Ishikawa (cell line): ENCODE measurements at regions not wholly inside any gene's neighbourhood (a gene's known extent, or its start where the extent isn't known, plus 50 kb on each side); places are given as distances from the start of the nearest gene placed in this dataset.

ENCODE experiments used
- CEBPB ChIP-seq: IDR thresholded peaks from 2 replicates; pipeline ENCODE4 v1.6.1; 2012
- CREB1 ChIP-seq: IDR thresholded peaks from 2 replicates; pipeline ENCODE4 v1.6.1; 2012; ENCODE audit warnings: low read depth
- EGR1 ChIP-seq: IDR thresholded peaks from 2 replicates; pipeline ENCODE4 v1.6.1; 2012
- EP300 ChIP-seq: IDR thresholded peaks from 2 replicates; pipeline ENCODE4 v1.6.1; 2012; ENCODE audit warnings: borderline replicate concordance
- MAX ChIP-seq: IDR thresholded peaks from 2 replicates; pipeline ENCODE4 v1.6.1; 2012
- NFIC ChIP-seq: IDR thresholded peaks from 2 replicates; pipeline ENCODE4 v1.6.1; 2012
- RAD21 ChIP-seq: IDR thresholded peaks from 2 replicates; pipeline ENCODE4 v1.6.1; 2012; ENCODE audit warnings: low read depth
- REST ChIP-seq: IDR thresholded peaks from 2 replicates; pipeline ENCODE4 v1.6.1; 2012; ENCODE audit warnings: low read depth, mild to moderate bottlenecking
- TAF1 ChIP-seq: IDR thresholded peaks from 2 replicates; pipeline ENCODE4 v1.6.1; 2012; ENCODE audit warnings: low read depth, mild to moderate bottlenecking
- TCF12 ChIP-seq: IDR thresholded peaks from 2 replicates; pipeline ENCODE4 v1.6.1; 2012; ENCODE audit warnings: low read depth
- TEAD4 ChIP-seq: IDR thresholded peaks from 2 replicates; pipeline ENCODE4 v1.6.1; 2012
- YY1 ChIP-seq: IDR thresholded peaks from 2 replicates; pipeline ENCODE4 v1.6.1; 2012; ENCODE audit warnings: low read depth
- ZBTB7A ChIP-seq: IDR thresholded peaks from 2 replicates; pipeline ENCODE4 v1.6.1; 2012; ENCODE audit warnings: low read depth

- no peak for TF ChIP-seq TEAD4
- TF ChIP-seq TCF12 = no peak
- TF ChIP-seq EP300 = no peak
- no peak for TF ChIP-seq MAX
- no peak for TF ChIP-seq CEBPB
- no peak for TF ChIP-seq REST
- no peak for TF ChIP-seq YY1
- no peak for TF ChIP-seq CREB1
- TF ChIP-seq RAD21 = no peak
- no peak for TF ChIP-seq TAF1
- no peak for TF ChIP-seq ZBTB7A
- TF ChIP-seq NFIC = no peak
- TF ChIP-seq EGR1 = no peak
These were observed 464.1 kb downstream of the NTRK3 start for GRCh38 chr15:87792250-87793040.
